SU-DHL-6 (cell line): ENCODE measurements at regions not wholly inside any gene's neighbourhood (a gene's known extent, or its start where the extent isn't known, plus 50 kb on each side); places are given as distances from the start of the nearest gene placed in this dataset.

Experiments used
- H2AFZ ChIP-seq: fragments of 200-600 bp; sonication (generic); 2 replicates; pipeline ENCODE4 v1.6.1; 2014; ENCODE audit warnings: low read depth, mild to moderate bottlenecking, moderate library complexity, mixed read lengths, antibody characterized with exemption, low read length; ENCODE audit not compliant: severe bottlenecking
- H3F3A ChIP-seq: fragments of 200-600 bp; shearing (Covaris generic); 2 replicates; pipeline ENCODE4 v1.6.0; 2016; ENCODE audit warnings: antibody characterized with exemption, mild to moderate bottlenecking; ENCODE audit not compliant: insufficient read depth
- H3K27ac ChIP-seq: fragments of 200-600 bp; sonication (generic); 2 replicates; pipeline ENCODE4 v1.5.1; 2016; ENCODE audit warnings: low read depth, mild to moderate bottlenecking, low read length, moderate library complexity, mixed read lengths
- H3K27me3 ChIP-seq: fragments of 200-600 bp; sonication (generic), shearing (Covaris generic); 2 replicates; pipeline ENCODE4 v1.6.0; 2014; ENCODE audit warnings: mild to moderate bottlenecking, low read length
- H3K36me3 ChIP-seq: fragments of 200-600 bp; sonication (generic); 2 replicates; pipeline ENCODE4 v1.6.1; 2014; ENCODE audit warnings: mild to moderate bottlenecking, low read length, mixed read lengths
- H3K4me2 ChIP-seq: fragments of 300-600, 200-600 bp; shearing (Covaris generic), sonication (generic); 2 replicates; pipeline ENCODE4 v1.6.0; 2014; ENCODE audit warnings: low read length, low read depth, mild to moderate bottlenecking; ENCODE audit not compliant: poor library complexity, severe bottlenecking
- H3K4me3 ChIP-seq: fragments of 200-600 bp; sonication (generic); 2 replicates; pipeline ENCODE4 v1.5.1; 2014; ENCODE audit warnings: antibody characterized with exemption, low read length, mild to moderate bottlenecking, mixed read lengths; ENCODE audit not compliant: insufficient read depth, poor library complexity, severe bottlenecking
- H3K79me2 ChIP-seq: fragments of 200-600 bp; sonication (generic); 2 replicates; pipeline ENCODE4 v1.6.1; 2014; ENCODE audit warnings: mild to moderate bottlenecking, low read length, moderate library complexity; ENCODE audit not compliant: insufficient read depth
- H3K9ac ChIP-seq: fragments of 200-600 bp; sonication (generic); 2 replicates; pipeline ENCODE4 v1.7.0; 2014; ENCODE audit warnings: mild to moderate bottlenecking, low read length
- H3K9me2 ChIP-seq: fragments of 200-600 bp; sonication (generic); replicated peaks from 2 replicates; pipeline ENCODE4 v1.6.1; 2014; ENCODE audit warnings: low read length; ENCODE audit not compliant: insufficient read depth
- H3K9me3 ChIP-seq: fragments of 200-600 bp; sonication (generic); 2 replicates; pipeline ENCODE4 v1.6.1; 2014; ENCODE audit warnings: low read length, mixed read lengths; ENCODE audit not compliant: insufficient read depth
- H4K20me1 ChIP-seq: fragments of 200-600 bp; sonication (generic); 2 replicates; pipeline ENCODE4 v1.6.1; 2014; ENCODE audit warnings: low read depth, mild to moderate bottlenecking, antibody characterized with exemption, low read length, moderate library complexity, mixed read lengths
- EZH2phosphoT487 ChIP-seq: fragments of 200-600 bp; sonication (generic), shearing (Covaris generic); conservative IDR thresholded peaks from 2 replicates; pipeline ENCODE4 v1.6.1; 2018; ENCODE audit warnings: mild to moderate bottlenecking, antibody characterized with exemption, low read length, moderate library complexity, mixed read lengths
- TF ChIP-seq, protein P1 (sequence below): fragments of 200-600 bp; sonication (generic); IDR thresholded peaks from one replicate; pipeline ENCODE4 v1.5.1; 2017; ENCODE audit warnings: antibody characterized with exemption, mild to moderate bottlenecking, low read length, moderate library complexity; ENCODE audit not compliant: insufficient read depth, poor library complexity, severe bottlenecking

DNA sequence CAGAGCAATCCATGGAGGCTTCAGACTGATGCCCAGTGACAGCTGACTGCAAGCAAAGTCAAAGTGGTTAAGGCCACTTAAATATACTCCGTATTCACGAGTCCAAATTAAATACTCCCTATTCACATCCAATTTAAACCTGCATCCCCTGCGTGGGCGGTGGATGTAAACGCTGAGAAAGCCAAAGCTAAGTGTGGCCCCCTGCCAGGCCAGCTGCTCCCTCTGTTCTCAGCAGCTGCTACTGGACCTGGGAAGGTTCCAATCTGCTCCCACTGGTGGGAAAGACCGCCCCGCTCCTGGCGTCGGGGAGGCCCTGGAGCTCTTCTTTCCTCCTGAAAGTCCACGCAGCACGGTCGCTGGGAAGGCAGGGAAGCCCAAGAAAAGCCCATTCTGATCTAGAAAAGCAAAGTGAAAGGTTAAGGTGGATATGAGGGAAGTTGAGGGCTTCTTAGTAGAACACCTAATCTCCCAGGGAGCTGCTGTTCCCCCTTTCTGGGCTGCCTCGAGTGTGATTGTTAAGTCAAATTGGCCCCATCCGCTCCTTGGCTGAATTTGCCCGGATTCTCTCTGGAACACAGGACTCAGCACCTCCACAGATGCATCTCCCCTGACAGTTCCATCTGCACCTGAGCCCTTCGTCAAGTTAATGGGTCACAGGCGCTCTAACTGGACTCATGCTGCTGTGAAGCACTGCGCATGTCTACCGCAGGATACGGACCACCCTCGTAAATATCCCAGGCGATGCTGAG lies 205.5 kb downstream of the USP12 start:
- H3K27ac ChIP-seq: no peak overlapping the region
- no peaks in the 10 kb centered on the region for H4K20me1 ChIP-seq
- no peak overlapping the region for H2AFZ ChIP-seq
- H3K79me2 ChIP-seq: no peaks in the 10 kb centered on the region
- no peak overlapping the region for H3K9ac ChIP-seq
- H3K36me3 ChIP-seq: no peaks in the 10 kb centered on the region
- no peaks in the 10 kb centered on the region for H3K9me2 ChIP-seq
- H3K4me3 ChIP-seq: no peak overlapping the region
- H3K4me2 ChIP-seq: no peak overlapping the region
- H3F3A ChIP-seq: no peaks in the 10 kb centered on the region
- TF ChIP-seq, protein P1, sequence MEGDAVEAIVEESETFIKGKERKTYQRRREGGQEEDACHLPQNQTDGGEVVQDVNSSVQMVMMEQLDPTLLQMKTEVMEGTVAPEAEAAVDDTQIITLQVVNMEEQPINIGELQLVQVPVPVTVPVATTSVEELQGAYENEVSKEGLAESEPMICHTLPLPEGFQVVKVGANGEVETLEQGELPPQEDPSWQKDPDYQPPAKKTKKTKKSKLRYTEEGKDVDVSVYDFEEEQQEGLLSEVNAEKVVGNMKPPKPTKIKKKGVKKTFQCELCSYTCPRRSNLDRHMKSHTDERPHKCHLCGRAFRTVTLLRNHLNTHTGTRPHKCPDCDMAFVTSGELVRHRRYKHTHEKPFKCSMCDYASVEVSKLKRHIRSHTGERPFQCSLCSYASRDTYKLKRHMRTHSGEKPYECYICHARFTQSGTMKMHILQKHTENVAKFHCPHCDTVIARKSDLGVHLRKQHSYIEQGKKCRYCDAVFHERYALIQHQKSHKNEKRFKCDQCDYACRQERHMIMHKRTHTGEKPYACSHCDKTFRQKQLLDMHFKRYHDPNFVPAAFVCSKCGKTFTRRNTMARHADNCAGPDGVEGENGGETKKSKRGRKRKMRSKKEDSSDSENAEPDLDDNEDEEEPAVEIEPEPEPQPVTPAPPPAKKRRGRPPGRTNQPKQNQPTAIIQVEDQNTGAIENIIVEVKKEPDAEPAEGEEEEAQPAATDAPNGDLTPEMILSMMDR: no peak
- TF ChIP-seq EZH2phosphoT487: no peak
- no peaks in the 10 kb centered on the region for H3K27me3 ChIP-seq
- no peaks in the 10 kb centered on the region for H3K9me3 ChIP-seq

- H3K79me2 ChIP-seq: no peaks in the 10 kb centered on the region
- no peak overlapping the region for H3K9ac ChIP-seq
- H3F3A ChIP-seq: no peaks in the 10 kb centered on the region
- TF ChIP-seq EZH2phosphoT487: no peak
- TF ChIP-seq, protein P1: no peak
- no peak overlapping the region for H2AFZ ChIP-seq
- H3K27me3 ChIP-seq: no peaks in the 10 kb centered on the region
- no peaks in the 10 kb centered on the region for H3K9me2 ChIP-seq
- H3K9me3 ChIP-seq: no peaks in the 10 kb centered on the region
- no peaks in the 10 kb centered on the region for H4K20me1 ChIP-seq
- H3K4me2 ChIP-seq: no peak overlapping the region
- H3K4me3 ChIP-seq: no peak overlapping the region
- no peak overlapping the region for H3K27ac ChIP-seq
- no peaks in the 10 kb centered on the region for H3K36me3 ChIP-seq
These were observed 204.0 kb upstream of the GPR12 start for GRCh38 chr13:26964278-26965250.

DNA sequence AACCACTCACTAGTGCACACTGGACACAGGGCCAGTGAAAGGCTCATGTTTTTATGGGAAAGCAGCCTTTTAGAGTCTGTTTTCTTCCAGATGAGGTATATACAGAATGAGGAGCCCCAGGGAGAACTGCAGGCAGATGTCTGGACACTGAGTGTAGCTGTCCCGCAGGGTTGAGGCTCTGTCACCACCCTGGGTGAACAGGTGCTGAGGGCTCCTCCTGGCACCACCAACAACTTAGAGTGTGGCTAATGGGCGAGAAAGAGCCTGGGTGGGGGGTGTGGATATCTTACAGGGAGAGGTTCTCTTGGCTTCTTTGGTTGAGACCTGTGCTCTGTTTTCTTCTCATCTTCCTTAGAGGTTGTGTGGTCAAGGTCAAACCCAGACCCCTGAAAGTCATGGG lies 202.1 kb upstream of the GPR12 start:
- H4K20me1 ChIP-seq: no peaks in the 10 kb centered on the region
- H3K27me3 ChIP-seq: no peaks in the 10 kb centered on the region
- no peak overlapping the region for H2AFZ ChIP-seq
- H3K4me2 ChIP-seq: no peak overlapping the region
- H3K4me3 ChIP-seq: no peak overlapping the region
- H3F3A ChIP-seq: no peaks in the 10 kb centered on the region
- H3K36me3 ChIP-seq: no peaks in the 10 kb centered on the region
- TF ChIP-seq, protein P1: no peak
- TF ChIP-seq EZH2phosphoT487: no peak
- H3K27ac ChIP-seq: no peak overlapping the region
- no peaks in the 10 kb centered on the region for H3K79me2 ChIP-seq
- H3K9me3 ChIP-seq: no peaks in the 10 kb centered on the region
- H3K9ac ChIP-seq: no peak overlapping the region
- H3K9me2 ChIP-seq: no peaks in the 10 kb centered on the region
